Activated T-helper 1 cell treated with anti-CD3 and anti-CD28 coated beads, Interleukin-2, amount 50 U/mL, for 16 hours (primary cell): ENCODE measurements at regions not wholly inside any gene's neighbourhood (a gene's known extent, or its start where the extent isn't known, plus 50 kb on each side); places are given as distances from the start of the nearest gene placed in this dataset.

Experiments
- DNase-seq, 2 donors: peaks; one replicate each; pipeline ENCODE4 v3.0.0-alpha.2; 2020; ENCODE audit warnings: low read depth in 1 of 2, low spot score in 1 of 2

GRCh38 chr2:144244938-144245337 is 275.0 kb downstream of the ZEB2 start:
- no peak for DNase-seq

DNA sequence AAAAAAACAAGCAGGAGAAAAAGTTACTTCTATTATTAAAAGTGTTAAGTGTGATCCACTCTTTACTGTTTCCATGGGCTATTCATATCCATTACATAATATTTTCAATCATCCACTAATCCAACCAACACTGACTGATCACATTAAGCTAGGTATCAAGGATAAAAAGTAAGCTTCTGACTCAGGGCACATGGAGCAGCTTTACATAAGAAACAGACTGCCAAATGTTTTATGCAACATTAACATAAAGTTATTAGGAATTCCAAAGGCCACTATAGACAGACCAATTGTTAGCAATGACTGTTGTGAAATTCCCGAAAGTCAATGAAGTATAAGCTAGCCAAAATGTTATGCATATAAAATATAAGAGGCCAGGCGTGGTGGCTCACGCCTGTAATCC is 277.6 kb downstream of the ZEB2 start:
- DNase-seq = no peak

DNA sequence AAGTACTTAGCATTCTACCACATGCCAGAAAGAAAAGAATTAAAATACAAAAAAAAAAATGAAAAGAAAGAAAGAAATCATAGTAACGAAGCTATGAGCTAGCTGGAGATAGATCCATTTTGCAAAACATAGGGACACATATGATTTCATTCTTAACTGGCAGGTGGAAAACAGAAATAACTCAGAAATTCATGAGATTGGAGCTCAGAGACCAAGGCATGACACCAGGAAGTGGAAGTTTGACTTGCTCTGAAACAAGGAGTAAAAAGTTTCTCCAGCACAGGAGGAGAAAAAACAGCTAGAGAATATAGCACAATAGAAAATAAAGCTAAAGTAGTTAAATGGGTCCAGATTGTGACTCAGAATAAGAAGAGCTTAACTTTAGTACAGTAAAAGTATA is 278.1 kb downstream of the ZEB2 start:
- no peak for DNase-seq

GRCh38 chr2:144240656-144241339 is 279.1 kb downstream of the ZEB2 start:
- no peak for DNase-seq

DNA sequence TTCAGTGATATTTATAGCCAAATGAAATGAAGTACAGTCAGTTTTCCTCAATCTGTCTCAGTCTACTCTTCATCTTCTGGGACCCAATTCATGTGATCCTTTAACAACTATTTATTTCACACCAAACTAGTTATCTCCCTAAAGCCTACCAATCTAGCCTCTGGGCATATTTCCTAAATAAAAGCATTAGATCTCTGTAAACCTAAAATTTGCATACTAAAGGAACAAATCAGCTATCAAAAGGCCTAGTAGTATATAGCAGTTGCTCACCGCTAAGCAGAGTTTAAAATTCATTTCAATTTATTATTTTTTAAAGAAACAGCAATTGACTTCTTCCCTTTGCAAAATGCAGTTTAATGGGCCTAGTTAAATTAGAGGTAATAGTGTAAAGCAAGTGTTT is 280.2 kb downstream of the ZEB2 start:
- no peak for DNase-seq

GRCh38 chr2:144239306-144239705 is 280.6 kb downstream of the ZEB2 start:
- DNase-seq = no peak

GRCh38 chr2:144237830-144238627 is 281.9 kb downstream of the ZEB2 start:
- no peak for DNase-seq

- DNase-seq = no peak
These were observed 282.8 kb downstream of the ZEB2 start for GRCh38 chr2:144237108-144237507.

GRCh38 chr2:144235050-144235449 is 284.9 kb downstream of the ZEB2 start:
- DNase-seq = no peak

- no peak for DNase-seq
These were observed 285.4 kb downstream of the ZEB2 start for GRCh38 chr2:144234542-144234871.

DNA sequence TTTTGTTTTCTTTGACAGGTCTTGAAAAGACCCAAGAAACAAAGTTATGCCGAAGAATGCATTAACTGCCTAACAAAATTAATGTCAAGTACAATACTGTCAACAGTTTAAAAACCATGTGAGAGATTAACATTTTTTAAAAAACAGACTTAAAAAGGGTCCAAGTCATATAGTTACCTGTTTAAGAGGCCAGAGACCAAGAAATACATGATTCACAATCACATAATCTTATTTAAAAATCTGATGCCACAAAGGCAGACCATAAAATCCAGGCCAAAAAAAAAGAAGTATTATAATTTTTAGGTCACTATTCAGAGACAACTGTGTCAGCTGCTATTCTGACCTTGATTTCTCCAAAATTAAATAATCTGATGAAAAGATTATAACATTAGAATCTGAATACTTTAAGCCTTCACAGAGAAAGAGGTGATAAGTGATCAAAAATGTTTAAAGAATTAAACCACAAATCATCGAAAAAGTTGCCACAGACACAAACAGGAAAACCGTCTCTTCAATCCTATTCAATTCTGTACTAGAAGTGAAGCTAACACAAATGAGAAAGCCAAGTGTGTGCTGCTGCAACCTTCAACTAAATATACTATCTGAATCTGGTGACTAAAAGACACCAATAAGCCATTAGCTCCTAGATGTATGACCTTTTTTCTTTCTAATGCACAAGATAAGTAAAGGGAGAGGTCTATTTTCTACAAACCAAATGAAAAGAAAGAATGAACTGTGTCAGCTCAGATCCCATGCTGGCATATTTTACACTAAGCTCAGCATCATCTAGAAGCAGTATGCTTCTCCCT is 286.0 kb downstream of the ZEB2 start:
- DNase-seq = no peak

GRCh38 chr2:144233317-144233716 is 286.6 kb downstream of the ZEB2 start:
- DNase-seq = no peak

- DNase-seq = no peak
These were observed 289.4 kb downstream of the ZEB2 start for GRCh38 chr2:144230448-144231085.

DNA sequence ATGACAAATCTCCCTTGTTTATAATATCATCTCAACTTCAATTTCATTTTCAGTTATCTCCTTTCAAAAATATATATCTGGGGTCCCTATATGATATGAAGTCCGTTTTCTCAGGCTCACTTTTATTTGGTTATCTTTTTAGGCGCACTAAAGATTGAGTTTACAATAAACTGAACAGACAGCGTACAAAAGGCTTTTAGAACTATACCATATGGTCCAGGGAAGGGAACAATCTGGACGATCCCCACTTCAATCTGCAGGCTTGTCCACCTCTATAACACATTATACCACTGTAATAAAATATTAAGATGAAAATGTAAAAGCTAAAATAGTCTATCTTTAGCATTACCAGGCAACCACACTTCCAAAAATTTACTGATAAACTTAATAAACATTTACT is 289.9 kb downstream of the ZEB2 start:
- DNase-seq = no peak

DNA sequence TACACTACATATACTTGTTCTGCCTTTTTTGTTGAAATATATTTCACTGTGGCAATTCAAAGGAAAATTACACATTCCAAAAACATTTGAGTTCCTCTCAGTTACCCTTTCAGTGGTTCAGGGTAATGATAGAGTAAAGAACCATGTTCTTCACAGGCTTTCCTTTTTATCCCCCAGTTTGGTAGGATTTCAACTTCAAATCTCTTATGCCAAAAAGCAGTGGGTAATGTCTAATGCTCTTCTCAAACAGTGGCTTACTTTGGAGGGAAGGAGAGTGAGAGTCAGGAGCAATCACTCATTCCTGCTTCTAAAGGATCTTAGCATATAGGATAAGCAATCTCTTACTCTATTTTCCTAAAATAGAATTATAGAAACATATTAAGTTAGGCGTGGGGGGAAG is 290.6 kb downstream of the ZEB2 start:
- no peak for DNase-seq

DNA sequence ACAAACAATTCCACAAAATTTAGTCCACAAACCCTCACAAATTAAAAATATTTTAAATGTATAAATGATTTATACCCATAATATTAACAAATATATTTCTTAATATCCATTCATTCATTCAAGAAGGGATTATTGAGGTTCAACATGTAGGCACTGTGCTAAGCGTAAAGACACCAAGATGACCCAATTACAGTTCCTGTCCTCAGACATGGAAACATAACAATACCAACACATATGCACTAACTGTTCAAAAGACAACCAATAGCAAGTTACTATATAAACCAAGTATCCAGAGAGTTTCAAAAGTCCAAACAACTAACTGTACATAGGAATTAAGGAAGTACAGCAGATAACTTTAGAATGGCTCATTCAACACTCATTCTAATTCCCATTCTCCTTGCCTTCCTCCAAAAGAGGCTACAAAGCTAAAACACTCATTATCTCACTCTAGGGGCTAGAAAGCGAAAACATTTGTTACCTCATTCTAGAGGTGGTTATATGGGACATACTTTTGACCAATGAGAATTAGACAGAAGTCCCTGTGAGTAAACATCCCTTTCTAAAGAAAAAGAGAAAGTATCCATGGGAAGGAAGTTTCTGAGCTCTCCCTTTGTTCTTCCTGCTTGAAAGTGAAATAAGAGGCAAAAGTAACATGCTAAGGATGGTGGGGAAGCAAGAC is 292.4 kb downstream of the ZEB2 start:
- DNase-seq = no peak

GRCh38 chr2:144225076-144225475 is 294.8 kb downstream of the ZEB2 start:
- no peak for DNase-seq

DNA sequence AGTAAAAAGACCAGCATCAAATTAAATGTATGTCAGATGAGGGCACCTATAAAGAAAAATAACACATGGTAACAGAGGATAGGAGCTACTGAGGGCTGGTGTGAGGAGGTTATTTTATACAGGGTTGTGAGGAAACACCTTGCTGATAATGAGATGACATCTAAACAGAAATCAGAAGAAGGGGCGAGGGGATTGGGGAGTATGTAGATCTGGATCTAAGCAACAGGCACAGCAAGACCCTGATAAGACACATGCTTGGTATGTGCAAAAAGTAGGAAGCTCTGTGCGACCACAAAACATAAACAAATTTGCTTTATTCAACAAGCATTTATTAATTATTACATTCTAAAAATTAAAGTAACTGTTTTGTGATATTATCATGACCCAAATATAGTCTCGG is 295.4 kb downstream of the ZEB2 start:
- DNase-seq = no peak

DNA sequence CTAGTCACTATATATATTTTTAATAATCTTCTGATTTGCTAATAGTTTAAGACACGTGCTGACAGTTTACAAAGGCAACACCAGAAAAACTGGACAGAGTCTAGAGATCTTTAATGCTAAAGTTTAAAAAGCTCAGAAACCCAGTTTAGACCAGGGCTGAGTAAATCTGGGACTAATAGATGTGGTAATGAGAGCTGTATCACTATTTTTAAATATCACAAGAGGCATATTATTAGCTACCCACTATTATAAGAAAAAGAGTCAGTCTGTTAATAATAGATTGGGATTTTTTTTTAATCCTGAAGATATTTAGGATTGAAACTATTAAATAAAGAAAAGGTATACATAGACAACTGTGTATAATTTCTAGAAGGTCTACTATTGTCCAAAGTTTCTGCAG is 299.9 kb downstream of the ZEB2 start:
- no peak for DNase-seq

DNA sequence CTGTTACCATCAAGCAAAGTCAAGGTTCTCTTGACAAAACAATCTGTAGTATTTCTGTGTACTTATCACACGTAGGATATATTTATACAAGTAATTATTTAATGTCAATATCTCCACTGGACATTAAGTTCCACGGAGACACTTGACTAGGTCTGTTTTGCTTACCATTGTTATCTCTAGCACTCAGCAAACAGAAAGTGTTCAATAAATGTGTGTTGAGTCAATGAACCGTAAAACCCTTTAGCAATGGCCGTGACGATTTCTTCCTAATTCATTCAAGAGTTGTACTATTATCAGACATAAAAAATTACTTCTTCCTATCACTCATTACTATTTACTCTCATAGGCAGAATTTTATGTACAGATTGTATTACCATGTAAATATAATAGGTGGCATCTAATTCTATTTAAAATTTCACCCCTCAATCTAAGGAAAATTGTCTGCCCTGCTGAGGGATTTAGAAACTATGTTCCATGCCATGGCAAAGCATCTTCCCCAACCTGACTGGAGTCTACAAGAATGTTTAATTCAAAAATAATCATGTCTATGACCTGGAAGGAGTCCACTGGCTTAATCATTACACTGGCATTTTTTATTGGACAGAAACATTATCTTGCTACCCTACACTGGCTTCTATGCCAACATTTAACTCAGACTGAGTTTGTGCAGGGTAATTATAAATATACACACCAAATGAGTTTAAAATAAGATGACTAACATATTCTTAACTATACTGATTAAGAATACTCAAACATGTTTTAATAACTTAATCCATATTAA is 301.9 kb downstream of the ZEB2 start:
- no peak for DNase-seq
